Skin epidermis (tissue), 12 donors: ENCODE measurements at regions not wholly inside any gene's neighbourhood (a gene's known extent, or its start where the extent isn't known, plus 50 kb on each side); places are given as distances from the start of the nearest gene placed in this dataset.
"Not testable (repeated sequence)": the region's sequence is repeated elsewhere in the genome, so short reads cannot be mapped to it uniquely, and the experiment has no call there.

Experiments
- H3K27ac ChIP-seq, 21 experiments: fragments of 200-600 bp; sonication (generic) in 11 of 21; one replicate each; pipeline ENCODE4 v1.5.0; 2020; ENCODE audit warnings: mild to moderate bottlenecking in 3 of 21, inconsistent platforms in 2 of 21, moderate library complexity in 2 of 21
- H3K4me3 ChIP-seq, 7 experiments: fragments of 200-600 bp; sonication (generic) in 2 of 7; one replicate each; pipeline ENCODE4 v1.5.0; 2020; ENCODE audit warnings: inconsistent platforms in 2 of 7, mild to moderate bottlenecking in 2 of 7, moderate library complexity in 1 of 7

DNA sequence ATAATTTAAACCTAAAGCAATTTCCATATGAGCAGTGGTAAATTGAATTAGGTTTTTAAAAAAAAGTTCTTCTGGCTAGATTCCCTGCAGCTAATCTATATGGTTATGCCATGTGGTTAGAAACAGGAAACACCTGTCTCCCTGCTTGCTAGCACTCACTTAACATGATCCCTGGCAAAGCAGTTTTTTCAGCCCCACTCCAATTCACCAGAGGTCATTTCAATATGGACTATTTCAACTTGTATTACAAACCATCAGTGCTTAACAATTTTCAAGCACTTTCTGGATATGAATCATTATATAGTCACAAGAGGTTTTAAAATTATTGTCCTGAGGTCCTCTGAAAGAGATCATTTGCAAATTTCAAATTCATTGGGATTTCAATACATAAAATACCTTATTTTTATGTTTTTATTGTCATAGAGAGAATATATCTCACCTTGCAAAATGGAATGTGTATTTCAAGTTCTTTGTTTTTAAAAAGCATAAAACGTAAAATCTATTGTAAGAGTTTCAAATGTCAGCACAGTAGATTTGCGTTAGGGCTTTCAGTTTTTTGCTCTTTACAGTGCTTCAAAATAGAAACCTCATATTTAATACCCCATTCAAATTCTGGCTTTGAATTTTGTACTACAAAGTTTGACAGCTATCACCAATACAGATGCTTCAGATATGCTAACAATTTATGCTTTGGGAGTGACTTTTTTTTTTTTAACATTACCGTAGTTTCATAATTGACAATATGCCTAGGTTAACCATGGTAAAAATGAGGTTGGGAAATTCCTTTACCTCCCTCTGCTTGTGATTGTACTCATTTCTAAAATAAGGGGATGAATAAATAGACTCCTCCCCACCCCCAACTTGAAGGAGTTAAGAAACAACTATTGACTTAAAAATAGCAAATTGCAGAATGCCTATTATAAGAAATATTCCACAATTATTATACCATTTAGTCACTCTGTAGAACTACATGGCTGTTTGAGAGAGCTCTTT is 117.5 kb upstream of the HGF start:
- no peak overlapping the region for H3K27ac ChIP-seq
- no peak overlapping the region for H3K4me3 ChIP-seq

DNA sequence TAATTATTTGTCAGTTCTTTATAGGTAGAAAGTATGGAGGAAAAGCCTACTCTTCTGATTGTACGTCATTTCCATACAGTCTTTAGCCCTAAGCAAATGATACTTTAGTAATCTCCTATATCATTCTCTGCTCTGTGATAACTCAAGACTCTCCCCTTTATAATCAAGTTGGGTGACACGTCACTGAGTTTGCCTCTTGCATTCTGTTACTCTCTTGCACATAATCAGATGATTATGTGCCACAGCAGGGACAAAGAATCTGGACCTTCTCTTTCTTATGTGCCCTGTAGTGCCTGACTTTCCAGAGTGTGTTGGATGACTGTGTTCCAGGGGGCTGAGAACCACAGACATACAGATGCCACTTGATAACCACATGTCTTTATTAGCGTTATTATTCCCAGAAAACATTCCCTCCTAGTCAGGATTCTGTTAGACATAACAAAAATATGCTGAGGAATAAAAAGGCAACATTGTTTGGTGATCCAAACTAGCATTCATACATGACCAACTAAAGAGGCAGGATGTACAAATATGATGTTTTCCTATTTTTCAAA is 116.4 kb upstream of the HGF start:
- Histone ChIP-seq H3K27ac (no peak overlapping the region), H3K4me3 (no peak overlapping the region)

DNA sequence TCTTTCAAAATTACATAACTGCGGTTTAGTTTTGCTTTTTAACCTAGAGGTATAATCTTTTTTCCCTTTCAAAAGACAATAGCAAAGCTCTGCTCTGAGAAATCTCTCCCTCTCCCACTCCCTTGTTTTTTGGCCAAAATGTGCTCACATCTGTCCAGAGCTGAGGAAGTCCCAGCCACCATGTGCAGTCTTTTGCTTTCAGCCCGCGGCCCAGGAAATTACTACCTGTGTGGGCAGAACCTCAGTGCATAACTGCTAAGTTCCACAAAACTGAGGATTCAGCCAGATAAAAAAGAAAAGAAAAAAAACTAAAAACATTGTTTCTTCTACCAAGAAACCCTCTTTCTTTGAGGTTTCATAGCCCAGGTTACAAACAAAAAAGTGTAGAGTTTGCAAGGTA is 115.0 kb upstream of the HGF start:
- Histone ChIP-seq H3K27ac (no peak overlapping the region), H3K4me3 (no peak overlapping the region)

DNA sequence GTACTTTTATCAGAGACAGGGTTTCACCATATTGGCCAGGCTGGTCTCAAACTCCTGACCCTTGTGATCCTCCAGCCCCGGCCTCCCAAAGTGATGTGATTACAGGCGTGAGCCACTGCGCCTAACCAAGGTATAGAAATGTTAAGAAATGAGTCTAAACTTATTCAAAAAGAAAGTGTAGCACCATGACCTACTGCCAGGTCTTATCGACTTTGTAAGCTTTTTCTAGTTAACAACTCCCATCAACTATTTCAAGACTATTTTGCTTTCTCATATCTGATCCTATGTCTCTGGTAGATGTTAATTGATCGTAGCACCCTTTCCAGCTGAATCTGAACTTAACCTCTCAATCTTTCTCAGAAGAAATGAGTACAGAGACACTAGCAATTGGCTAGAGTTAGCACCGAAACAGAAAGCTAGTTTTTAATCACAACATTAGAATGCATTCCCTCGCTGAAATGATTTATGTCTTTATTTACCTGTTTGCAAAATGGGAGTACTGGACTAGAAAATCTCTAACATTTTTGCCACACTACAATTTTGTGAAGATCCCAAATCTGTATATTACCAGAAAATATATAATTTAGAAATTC is 114.0 kb upstream of the HGF start:
- Histone ChIP-seq H3K27ac (no peak overlapping the region), H3K4me3 (no peak overlapping the region)

DNA sequence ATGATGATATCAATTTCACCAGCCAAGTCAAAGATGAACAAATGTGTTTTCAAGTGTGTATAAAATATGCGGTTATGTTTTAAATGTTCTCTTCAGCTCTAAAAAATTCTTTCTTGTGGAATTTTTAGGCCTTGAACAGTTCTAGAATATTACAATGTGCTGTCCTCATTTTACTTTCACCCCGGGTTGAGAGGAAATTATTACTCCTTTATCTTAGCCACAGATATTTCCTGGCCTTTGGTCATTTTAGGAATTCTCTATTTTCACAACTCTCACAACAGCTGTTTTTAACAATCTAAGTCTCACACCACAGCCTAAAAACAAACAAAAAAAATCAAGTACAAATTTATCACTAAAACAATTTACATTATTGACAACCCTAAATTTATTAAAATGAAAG is 112.2 kb upstream of the HGF start:
- Histone ChIP-seq H3K4me3 (no peak overlapping the region), H3K27ac (peak overlapping the region in 1 of 21 experiments; percentile 6)

DNA sequence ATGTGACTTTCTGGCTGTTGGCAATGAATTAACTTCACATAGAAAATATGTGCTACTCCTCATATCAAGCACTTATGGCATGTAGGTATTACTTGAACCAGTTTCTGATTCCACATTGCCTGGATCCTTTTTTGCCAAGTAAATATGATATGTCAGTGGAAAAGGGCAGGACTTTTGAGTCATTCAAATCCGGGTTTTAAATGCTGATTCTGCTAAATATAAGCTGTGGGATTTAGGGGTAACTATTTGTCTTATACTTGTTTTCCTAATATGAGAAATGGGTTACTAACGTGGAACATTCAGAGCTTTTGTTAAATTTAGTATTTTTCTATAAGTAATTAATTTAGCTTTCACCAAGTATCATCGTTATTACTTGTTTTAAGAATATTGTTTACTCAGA is 108.0 kb upstream of the HGF start:
- no peak overlapping the region for H3K27ac ChIP-seq
- no peak overlapping the region for H3K4me3 ChIP-seq

DNA sequence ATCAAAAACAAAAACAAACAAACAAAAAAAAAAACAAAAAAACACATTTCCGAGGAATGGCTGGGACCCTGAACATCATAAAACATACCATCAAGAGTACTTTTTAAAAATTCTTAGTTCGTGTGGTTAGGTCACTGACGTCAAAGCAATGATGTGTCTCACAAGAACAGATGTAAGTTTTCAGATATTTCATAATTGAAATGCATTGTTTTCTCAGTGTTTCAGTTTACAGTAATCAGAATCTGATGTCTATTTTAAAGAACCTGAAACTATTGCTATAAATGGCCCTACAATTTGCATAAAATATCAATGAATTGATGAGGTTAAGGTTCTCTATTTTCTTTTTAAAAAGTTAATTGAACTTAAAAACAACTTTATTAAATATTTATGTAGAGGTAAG is 103.7 kb upstream of the HGF start:
- Histone ChIP-seq H3K4me3 (no peak overlapping the region), H3K27ac (no peak overlapping the region)

DNA sequence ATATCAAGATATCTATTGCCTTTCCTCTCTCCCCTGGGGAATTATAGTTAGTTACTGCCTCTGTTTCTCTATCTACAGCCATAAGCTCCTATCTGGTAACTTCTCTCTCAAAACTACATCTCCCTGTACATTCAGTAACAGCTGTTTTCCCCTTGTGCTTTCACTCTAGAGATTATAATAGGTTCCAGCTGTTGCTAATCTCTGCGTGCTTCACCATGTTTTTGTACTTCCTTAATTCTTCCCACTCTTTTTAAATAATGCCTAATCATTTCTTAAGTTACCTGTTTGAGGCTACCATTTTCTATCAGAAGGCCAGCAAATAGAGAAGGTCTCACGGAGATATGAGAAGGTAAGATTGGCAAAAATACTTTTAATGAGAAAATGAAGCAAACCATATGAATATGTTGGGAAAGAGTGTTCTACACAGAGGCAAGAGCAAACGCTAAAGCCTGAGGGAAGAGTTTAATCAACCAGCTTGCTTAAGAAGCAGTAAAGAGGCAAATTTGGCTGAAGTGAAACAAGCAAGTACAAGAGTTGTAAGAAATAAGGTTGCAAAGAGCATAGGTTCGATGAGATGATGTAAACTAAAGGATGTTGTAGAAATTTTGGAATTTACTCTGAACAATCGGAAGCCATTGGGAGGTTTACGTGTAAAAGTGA is 101.9 kb upstream of the HGF start:
- Histone ChIP-seq H3K4me3 (no peak overlapping the region), H3K27ac (no peak overlapping the region)

DNA sequence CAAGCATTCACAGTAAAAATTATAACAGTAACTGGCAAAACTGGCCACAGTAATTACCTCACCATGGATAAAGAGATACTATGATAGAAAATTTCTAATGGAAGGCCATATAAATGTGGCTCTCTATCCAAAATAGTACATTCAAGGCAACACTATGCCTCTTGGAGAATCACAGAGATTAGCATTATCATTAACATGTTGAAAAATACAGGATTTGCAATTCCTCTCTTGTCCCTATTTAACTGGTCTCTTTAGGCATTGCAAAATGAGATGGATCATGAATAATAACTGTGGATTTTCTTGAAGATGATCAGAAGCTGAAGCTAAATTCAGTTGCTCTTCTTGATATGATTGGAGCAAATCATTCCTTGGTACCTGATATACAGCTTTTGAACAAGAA is 100.8 kb upstream of the HGF start:
- no peak overlapping the region for H3K27ac ChIP-seq
- H3K4me3 ChIP-seq, result no peak overlapping the region

DNA sequence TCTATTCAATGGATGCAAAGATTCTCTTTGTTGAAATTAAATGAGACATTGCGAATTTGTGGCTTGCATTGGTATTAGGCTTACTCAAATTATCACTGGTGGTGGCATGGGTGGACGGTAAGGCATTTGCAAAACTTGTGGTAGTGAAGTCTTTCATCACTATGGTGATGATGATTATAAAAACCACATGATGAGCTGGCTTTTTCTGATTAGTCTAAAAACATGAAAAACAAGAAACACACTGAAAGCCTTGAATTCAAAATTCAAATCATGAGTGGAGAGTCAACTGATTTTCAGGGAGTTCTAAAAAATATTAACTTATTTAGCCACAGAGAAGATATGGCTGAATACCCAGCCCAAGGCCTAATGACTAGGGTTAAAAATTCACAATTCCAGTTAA is 99.8 kb upstream of the HGF start:
- no peak overlapping the region for H3K4me3 ChIP-seq
- H3K27ac ChIP-seq, result no peak overlapping the region

DNA sequence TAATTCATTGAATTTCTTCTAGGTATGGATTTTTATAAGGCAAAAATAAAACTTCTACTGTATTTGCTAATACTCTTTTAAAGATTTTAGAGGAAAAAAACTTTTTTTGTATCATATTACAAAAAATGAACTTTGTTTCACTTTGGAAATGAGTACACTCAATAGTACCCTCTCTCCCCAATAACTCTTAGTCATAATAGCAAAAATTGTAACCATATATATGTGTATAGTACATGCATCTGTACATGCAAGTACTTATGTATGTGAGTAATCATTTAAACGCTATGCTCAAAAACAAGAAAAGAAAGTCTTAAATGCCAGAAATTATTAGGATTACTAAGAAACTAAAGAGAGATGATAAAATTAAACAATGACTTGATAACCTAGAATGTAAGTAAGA is 95.9 kb upstream of the HGF start:
- H3K27ac ChIP-seq, result no peak overlapping the region

DNA sequence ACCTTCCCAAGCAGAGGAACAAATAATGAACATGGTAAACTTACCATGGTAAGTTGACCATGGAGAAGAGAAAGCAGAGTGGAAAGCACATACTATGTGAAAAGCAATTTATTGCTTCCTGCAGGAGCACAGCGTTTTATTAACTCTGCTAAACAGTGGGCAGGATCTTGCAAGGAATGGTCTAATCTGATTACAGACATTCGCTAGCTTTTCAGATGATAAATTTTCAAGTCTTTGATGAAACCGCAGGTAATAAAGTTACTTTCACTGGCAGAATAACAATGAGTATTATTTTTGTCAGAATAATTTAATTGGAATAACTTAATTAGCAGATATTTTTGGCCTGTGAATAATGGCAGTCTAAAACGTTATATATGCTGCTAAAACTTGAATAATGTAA is 89.6 kb upstream of the HGF start:
- H3K4me3 ChIP-seq, result no peak overlapping the region
- H3K27ac ChIP-seq, result no peak overlapping the region

More for the DNA sequence above, 95.9 kb upstream of the HGF start:
- H3K4me3 ChIP-seq, result no peak overlapping the region

DNA sequence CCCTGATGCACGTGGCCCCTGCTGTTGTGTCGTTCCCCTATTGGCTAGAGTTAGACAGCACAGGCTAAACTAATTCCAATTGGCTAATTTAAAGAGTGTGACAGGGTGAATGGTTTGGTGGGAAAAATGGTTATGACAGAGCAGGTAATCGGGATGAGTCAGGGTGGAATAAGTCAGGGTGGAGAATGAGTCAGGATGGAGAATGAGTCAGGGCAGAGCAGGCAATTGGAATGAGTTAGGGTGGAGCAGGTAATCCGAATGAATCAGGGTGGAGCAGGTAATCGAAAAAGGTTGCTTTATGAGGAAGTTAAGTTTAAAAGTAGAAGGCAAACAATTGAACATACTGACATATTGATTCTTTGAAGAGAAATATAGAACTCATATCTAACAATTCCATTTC is 89.0 kb upstream of the HGF start:
- not testable (repeated sequence) for H3K4me3 ChIP-seq, H3K27ac ChIP-seq

DNA sequence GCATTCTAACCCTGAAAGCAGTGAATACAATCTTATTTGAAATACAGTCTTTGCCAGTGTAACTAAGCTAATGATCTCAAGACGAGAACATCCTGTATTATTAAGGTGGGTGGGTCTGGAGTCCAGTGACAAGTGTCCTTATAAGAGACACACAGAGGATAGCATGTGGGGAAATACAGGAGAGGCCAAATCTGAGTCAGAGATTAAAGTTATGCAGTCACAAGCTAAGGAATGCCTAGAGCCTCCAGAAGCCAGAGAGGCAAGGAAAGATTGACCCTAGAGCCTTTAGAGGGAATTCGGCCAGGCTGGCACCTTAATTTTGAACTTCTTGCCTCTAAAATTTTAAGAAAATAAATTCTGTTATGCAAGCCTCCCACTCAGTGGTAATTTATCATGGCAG is 87.5 kb upstream of the HGF start:
- Histone ChIP-seq H3K27ac (no peak overlapping the region), H3K4me3 (no peak overlapping the region)

DNA sequence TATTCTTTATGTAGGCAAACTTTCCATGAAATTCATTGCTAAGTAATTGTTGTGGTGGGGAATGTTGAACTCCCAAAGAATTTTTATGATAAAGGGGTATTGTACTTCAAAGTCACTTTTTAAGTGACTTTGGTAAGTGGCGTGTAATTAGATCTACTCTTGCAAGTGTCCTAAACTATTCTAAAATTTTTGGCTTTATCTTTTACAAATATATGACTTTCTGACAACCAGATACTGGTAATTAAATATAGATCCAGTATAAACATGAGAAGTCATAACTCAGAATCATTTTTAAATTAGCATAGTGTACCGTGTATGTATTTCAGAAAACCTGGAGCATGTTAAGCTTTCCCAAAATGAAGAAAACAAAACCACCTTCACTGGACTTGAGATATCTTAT is 84.7 kb upstream of the HGF start:
- Histone ChIP-seq H3K4me3 (no peak overlapping the region), H3K27ac (no peak overlapping the region)

DNA sequence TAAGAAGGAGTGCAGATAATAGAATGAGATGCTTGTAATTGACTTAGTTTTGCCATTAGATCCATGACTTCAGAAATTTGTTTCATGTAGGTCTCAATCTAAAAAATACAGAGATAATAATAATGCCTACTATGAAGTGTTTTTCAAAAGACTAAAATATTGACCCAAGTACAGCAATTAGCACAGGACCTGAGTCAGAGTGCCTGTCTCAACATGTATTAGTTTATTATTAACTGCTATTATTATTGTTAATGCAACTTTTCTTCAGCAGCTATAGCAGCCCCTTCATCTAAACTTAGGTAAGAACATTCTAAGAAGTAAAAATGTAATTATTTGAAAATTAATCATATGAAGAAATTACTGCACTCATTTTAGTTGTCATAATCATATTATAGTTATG is 82.9 kb upstream of the HGF start:
- no peak overlapping the region for H3K4me3 ChIP-seq
- H3K27ac ChIP-seq, result no peak overlapping the region

DNA sequence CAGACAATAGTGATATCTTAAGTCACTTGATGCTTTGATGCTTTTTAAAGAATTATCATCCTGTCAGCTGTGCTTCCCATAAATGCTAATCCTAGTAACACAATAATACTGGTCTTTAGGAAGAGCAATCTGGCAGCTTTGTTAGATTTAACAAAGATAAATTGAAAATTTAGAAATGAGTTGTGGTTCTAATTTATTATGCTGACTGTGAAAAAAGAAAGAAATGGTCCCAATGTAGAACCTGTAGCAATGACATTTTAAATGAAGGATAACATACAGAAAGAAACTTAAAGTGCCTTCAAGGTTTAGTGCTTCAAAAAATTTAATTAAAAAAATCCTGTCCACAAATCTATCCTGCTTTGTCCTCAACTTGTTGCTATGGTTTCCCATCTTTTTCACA is 81.6 kb upstream of the HGF start:
- no peak overlapping the region for H3K4me3 ChIP-seq
- H3K27ac ChIP-seq, result no peak overlapping the region

DNA sequence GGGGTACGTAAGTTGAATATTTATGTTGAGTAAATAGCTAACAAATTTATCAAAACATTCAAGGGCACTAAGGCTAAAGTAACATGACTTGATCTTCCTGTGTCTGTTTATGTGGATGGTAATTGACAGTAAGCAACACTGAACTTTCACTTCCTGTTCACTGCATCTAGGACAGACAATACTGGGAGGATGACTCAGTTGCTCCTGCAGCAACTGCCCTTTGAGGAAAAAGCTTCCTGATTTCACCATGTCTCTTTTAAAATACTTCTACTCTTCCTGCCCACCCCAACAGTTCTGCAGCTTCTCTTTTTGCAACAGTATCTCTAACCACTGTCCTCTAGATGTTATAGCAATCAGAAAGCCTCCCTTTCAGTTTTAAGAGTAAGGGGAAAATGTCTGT is 76.6 kb upstream of the HGF start:
- Histone ChIP-seq H3K4me3 (no peak overlapping the region), H3K27ac (peak overlapping the region in 9 of 21 experiments; percentile 24 to 83 (median 45))

DNA sequence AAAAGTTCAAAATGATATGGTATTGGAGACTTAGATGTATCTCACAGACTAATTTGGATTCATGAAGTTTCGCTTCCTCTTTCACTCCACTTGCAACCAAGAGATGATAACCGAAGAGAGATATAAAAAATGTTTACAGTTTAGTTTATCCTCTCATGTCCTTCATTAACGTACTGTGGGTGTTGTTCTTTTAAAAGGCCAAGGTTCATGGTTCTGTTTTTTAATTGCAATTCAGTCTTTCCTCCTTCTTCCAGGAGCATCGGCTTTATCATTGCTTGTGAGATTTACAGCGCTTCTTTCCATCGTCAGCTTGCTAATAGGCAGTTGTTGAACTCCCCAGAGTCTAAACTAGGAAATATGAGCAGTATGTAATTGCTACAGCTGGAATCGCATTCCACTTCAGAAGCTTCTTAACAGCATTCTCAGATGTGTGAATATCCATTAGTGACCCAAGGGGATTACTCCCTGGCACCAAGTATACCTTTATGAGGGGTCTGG is 75.9 kb upstream of the HGF start:
- no peak overlapping the region for H3K4me3 ChIP-seq

DNA sequence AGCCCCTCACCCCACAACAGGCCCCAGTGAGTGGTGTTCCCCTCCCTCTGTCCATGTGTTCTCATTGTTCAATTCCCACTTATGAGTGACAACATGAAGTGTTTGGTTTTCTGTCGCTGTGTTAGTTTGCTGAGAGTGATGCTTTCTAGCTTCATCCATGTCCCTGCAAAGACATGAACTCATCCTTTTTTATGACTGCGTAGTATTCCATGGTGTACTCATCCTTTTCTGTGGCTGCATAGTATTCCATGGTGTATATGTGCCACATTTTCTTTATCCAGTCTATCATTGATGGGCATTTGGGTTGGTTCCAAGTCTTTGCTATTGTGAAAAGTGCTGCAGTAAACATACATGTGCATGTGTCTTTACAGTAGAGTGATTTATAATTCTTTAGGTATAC is 73.8 kb upstream of the HGF start:
- not testable (repeated sequence) for H3K27ac ChIP-seq, H3K4me3 ChIP-seq

More for the DNA sequence above, 75.9 kb upstream of the HGF start:
- H3K27ac ChIP-seq, result peak overlapping the region in 10 of 21 experiments; percentile 24 to 83 (median 42)
